ENCODE measurements at regions not wholly inside any gene's neighbourhood (a gene's known extent, or its start where the extent isn't known, plus 50 kb on each side); places are given as distances from the start of the nearest gene placed in this dataset.

GRCh38 chr4:56130606-56131155 lies 181.9 kb downstream of the CEP135 start:
- no peak for DNase-seq (ENCODE audit: low read depth, low spot score)
- Histone ChIP-seq H3K27ac (ENCODE audit: low read depth, low read length) (no peak overlapping the region), H3K9me3 (ENCODE audit: control insufficient read depth, insufficient read depth, low read length) (no peaks in the 10 kb centered on the region), H3K4me3 (ENCODE audit: low read depth, low read length) (no peak overlapping the region), H3K27me3 (ENCODE audit: control insufficient read depth, insufficient read depth, low read length) (peaks cover 2% of the 10 kb centered on the region)
- POLR2A ChIA-PET, result no interaction called here
- TF ChIP-seq, protein P1, sequence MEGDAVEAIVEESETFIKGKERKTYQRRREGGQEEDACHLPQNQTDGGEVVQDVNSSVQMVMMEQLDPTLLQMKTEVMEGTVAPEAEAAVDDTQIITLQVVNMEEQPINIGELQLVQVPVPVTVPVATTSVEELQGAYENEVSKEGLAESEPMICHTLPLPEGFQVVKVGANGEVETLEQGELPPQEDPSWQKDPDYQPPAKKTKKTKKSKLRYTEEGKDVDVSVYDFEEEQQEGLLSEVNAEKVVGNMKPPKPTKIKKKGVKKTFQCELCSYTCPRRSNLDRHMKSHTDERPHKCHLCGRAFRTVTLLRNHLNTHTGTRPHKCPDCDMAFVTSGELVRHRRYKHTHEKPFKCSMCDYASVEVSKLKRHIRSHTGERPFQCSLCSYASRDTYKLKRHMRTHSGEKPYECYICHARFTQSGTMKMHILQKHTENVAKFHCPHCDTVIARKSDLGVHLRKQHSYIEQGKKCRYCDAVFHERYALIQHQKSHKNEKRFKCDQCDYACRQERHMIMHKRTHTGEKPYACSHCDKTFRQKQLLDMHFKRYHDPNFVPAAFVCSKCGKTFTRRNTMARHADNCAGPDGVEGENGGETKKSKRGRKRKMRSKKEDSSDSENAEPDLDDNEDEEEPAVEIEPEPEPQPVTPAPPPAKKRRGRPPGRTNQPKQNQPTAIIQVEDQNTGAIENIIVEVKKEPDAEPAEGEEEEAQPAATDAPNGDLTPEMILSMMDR (IDR thresholded peaks at IDR 0.05; ENCODE audit: low read depth, low read length), result no peak
- CTCF ChIA-PET, result no interaction called here

DNA sequence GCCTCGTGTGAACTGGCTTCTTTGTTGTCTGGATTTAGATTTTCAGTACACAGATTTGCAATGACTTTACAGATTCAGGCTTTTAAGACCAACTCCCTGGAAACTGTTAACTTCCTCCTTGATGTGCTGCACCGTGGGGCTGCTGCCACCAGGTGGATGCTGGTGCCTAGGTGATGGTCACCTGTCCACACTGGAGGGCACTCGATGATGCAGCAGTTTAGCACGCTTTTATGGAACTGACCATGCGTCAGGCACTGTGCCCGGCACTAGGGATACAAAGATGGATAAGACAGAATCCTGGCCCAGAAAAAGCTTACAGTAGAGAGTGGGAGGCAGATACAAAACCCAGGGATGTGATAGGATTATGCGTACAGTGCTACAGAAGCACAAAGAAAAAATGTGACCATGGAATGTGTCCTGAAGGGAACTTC lies 180.7 kb downstream of the CEP135 start:
- TF ChIP-seq, protein P1 (IDR thresholded peaks at IDR 0.05; ENCODE audit: low read depth, low read length), result 0 out of 2 replicates have a peak, but pooled peaks have one; percentile 24
- POLR2A ChIA-PET, result no interaction called here
- CTCF ChIA-PET, result no interaction called here
- Histone ChIP-seq H3K27ac (ENCODE audit: low read depth, low read length) (no peak overlapping the region), H3K4me3 (ENCODE audit: low read depth, low read length) (no peak overlapping the region), H3K9me3 (ENCODE audit: control insufficient read depth, insufficient read depth, low read length) (no peaks in the 10 kb centered on the region), H3K27me3 (ENCODE audit: control insufficient read depth, insufficient read depth, low read length) (peaks cover 2% of the 10 kb centered on the region)
- DNase-seq (ENCODE audit: low read depth, low spot score), result no peak

- Histone ChIP-seq H3K27me3 (ENCODE audit: control insufficient read depth, insufficient read depth, low read length) (peaks cover 2% of the 10 kb centered on the region), H3K9me3 (ENCODE audit: control insufficient read depth, insufficient read depth, low read length) (no peaks in the 10 kb centered on the region), H3K27ac (ENCODE audit: low read depth, low read length) (no peak overlapping the region), H3K4me3 (ENCODE audit: low read depth, low read length) (no peak overlapping the region)
- TF ChIP-seq, protein P1 (IDR thresholded peaks at IDR 0.05; ENCODE audit: low read depth, low read length), result no peak
- ChIA-PET CTCF (no interaction called here), POLR2A (no interaction called here)
- DNase-seq (ENCODE audit: low read depth, low spot score), result no peak
Measured at GRCh38 chr4:56128213-56128612, 179.5 kb downstream of the CEP135 start.

GRCh38 chr4:56127716-56128115 lies 179.0 kb downstream of the CEP135 start:
- Histone ChIP-seq H3K4me3 (ENCODE audit: low read depth, low read length) (no peak overlapping the region), H3K9me3 (ENCODE audit: control insufficient read depth, insufficient read depth, low read length) (no peaks in the 10 kb centered on the region), H3K27ac (ENCODE audit: low read depth, low read length) (no peak overlapping the region), H3K27me3 (ENCODE audit: control insufficient read depth, insufficient read depth, low read length) (peaks cover 2% of the 10 kb centered on the region)
- no peak for DNase-seq (ENCODE audit: low read depth, low spot score)
- TF ChIP-seq, protein P1 (IDR thresholded peaks at IDR 0.05; ENCODE audit: low read depth, low read length), result no peak
- CTCF ChIA-PET, result no interaction called here
- POLR2A ChIA-PET, result no interaction called here

DNA sequence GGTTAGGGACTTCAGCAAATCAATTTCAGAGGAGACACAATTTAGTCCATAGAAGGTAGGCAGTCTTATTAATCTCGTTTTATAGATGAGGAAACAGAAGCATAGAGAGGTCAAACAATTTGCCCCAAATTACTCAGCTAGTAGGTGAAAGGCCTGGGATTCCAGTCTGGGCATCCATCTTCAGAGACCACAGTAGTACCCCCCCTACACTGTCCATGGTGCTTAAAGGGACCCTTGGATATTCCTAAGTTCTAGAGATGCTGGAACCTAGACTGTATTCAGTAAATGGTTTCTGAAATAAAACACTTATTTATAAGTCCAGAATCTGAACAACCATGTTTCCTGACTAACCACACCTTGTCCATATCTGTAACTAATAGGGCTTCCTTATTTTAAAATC lies 174.8 kb downstream of the CEP135 start:
- TF ChIP-seq, protein P1 (IDR thresholded peaks at IDR 0.05; ENCODE audit: low read depth, low read length), result no peak
- H3K4me3 ChIP-seq (ENCODE audit: low read depth, low read length), result no peak overlapping the region
- CTCF ChIA-PET, result no interaction called here
- H3K9me3 ChIP-seq (ENCODE audit: control insufficient read depth, insufficient read depth, low read length), result no peaks in the 10 kb centered on the region
- no peak for DNase-seq (ENCODE audit: low read depth, low spot score)
- H3K27me3 ChIP-seq (ENCODE audit: control insufficient read depth, insufficient read depth, low read length), result peaks cover 2% of the 10 kb centered on the region
- H3K27ac ChIP-seq (ENCODE audit: low read depth, low read length), result no peak overlapping the region
- POLR2A ChIA-PET, result no interaction called here

Data from AG04450 (cell line).